Stimulated activated CD8-positive, alpha-beta memory T cell treated with anti-CD3 and anti-CD28 coated beads, Interleukin-4, amount 100 ng/mL, for 48 hours (primary cell): ENCODE measurements at regions not wholly inside any gene's neighbourhood (a gene's known extent, or its start where the extent isn't known, plus 50 kb on each side); places are given as distances from the start of the nearest gene placed in this dataset.

Experiments
- DNase-seq: peaks from one replicate; pipeline ENCODE4 v3.0.0-alpha.2; 2020

DNA sequence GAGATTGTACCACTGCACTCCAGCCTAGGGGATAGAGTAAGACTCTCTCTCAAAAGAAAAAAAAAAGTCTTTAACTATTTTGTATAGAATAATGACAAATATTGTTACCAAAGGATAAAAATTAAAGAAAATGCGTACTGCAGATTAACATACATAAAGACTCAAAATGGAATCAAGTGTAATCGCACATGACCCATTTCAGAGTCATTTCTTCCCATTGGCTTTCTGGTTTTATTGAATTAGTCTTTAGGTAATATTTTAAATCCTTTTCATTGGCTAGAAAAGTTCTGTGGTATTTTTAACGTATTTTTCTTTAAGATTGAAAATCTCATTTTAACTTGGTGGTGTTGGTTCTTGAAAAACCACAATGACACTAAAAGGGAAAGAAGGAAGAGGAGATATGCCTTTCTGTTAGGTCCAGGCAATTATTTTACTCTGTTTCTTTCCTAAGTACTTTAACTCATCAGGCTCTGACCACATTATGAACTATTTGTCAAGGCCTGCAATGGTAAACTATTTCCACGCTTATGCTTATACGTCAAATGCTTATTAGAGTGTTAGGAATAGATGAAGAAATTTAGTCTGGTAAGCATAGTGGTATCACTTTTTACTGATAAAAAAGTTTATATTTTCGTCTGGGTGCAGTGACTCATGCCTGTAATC, 52.3 kb downstream of the PLEKHG1 start:
- DNase-seq = no peak

- no peak for DNase-seq
Observed at GRCh38 chr6:150652848-150653613, 53.3 kb downstream of the PLEKHG1 start.

- no peak for DNase-seq
Observed at GRCh38 chr6:150654608-150655007, 54.9 kb downstream of the PLEKHG1 start.

GRCh38 chr6:150656156-150656555, 56.5 kb downstream of the PLEKHG1 start:
- DNase-seq = no peak

DNA sequence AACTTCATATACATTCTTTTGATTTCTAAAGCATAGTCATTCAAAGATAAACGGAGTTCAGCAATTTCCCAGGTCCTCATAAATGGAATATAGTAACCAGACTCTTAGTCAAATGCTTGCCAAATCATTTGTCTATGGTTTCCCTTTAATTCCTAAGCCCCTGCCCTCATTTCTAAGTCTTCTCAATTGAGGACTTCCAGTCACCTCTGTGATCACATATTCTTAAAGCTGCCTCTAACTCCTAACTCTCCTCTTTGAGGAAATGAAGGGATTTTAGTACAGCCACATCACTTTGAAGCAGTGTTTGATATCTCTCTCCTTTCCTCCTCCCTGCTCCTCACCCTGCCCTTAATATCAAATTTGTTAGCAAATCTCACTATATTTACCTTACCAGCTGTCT, 58.7 kb downstream of the PLEKHG1 start:
- no peak for DNase-seq

GRCh38 chr6:150659046-150659763, 59.5 kb downstream of the PLEKHG1 start:
- no peak for DNase-seq

DNA sequence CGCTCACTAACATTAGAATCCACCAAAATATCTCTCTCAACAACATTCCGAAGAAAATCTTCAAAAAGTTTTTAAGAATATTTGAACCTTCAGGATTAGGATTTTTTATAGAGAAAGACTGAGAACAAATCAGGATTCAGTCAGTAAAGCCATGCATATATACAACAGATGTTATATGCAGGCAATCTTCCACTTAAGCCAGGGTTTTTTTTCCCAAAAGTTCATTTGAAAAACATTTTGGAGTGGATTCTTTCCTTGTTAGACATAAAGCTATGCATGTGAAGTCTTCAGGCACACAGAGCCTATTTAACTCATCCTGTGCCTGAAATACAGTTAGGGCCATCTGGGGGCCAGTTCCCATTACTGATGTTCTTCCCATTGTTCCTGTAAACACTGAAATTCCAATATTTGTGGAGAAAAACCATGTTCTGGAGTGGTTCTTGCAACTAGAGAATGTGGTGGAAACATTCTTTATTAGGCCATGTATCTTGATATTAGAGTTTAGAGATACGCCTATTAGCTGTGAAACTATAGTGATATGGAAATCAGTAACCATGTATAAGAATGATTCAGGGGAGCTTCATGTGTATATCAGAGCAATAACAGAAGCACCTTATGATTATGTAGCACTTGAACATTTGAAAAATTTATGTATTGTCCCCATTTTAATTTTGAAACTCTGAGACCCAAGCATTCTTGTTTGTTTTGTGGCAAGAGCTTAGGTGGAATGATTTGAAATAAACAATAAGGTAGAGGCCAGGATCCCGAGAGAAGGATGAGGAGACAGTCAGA, 61.7 kb downstream of the PLEKHG1 start:
- DNase-seq = no peak

GRCh38 chr6:150662814-150663213, 63.1 kb downstream of the PLEKHG1 start:
- no peak for DNase-seq

GRCh38 chr6:150664091-150664490, 64.4 kb downstream of the PLEKHG1 start:
- no peak for DNase-seq

- DNase-seq = no peak
Observed at GRCh38 chr6:150666071-150666470, 66.4 kb downstream of the PLEKHG1 start.

GRCh38 chr6:150667359-150667758, 67.7 kb downstream of the PLEKHG1 start:
- no peak for DNase-seq

DNA sequence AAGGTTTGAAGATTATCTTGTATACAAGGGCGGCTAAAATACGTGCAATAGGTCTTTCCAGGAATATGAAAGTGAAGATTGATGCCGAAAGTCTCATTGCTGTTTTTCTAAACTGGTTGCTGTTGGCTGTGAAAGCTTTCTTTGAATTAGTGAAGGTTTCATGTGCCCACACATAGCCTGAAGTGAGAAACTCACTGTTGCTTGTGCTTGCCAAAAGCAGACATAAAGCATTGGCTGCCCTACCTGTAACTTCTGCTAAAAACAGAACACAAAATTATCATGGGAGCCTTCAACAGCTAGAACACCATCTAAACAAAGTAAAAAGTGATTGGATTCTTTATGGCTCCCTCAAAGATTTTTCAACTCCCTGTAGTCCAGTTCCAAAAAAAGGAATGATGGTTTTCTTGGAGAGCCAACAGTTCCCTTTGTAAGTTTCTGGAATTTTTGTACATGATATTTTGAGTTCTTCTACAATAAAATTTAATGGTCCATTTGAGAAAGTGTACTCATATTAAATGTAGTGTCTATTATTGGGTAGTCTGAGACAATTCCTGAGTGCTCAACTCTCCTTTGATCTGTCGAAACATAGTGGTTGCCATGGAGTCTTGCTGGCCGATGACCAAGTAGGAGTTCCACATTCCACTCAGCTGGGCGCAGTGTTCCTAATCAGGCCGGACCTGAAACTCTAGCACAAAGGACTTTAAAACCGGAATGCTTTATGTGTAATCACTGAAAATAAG, 68.5 kb downstream of the PLEKHG1 start:
- DNase-seq = no peak

- DNase-seq = no peak
Observed at GRCh38 chr6:150668900-150669302, 69.2 kb downstream of the PLEKHG1 start.

GRCh38 chr6:150670311-150670710, 70.6 kb downstream of the PLEKHG1 start:
- DNase-seq = no peak

GRCh38 chr6:150672800-150673199, 73.1 kb downstream of the PLEKHG1 start:
- no peak for DNase-seq

GRCh38 chr6:150673720-150674346, 74.1 kb downstream of the PLEKHG1 start:
- DNase-seq = no peak

GRCh38 chr6:150676344-150676743, 76.7 kb downstream of the PLEKHG1 start:
- no peak for DNase-seq

DNA sequence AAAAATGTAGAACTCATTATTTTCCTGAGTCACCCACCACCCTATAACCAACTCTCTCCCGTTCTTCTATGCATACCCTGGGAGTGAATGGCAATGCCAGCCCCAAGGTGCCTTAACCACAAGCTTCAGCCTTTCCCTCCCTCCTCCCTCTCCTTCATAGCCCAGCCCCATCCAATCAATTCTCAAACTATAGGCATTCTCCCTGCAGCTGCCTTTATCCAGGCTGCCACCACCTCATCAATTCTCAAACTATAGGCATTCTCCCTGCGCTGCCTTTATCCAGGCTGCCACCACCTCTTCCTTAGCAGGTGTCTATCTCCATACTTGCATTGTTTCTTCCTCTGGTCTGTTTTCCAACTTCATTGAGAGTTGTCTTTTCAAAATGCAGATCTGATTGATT, 77.1 kb downstream of the PLEKHG1 start:
- DNase-seq = no peak

- DNase-seq = no peak
Observed at GRCh38 chr6:150680510-150680909, 80.8 kb downstream of the PLEKHG1 start.

GRCh38 chr6:150681578-150682395, 82.1 kb downstream of the PLEKHG1 start:
- no peak for DNase-seq

DNA sequence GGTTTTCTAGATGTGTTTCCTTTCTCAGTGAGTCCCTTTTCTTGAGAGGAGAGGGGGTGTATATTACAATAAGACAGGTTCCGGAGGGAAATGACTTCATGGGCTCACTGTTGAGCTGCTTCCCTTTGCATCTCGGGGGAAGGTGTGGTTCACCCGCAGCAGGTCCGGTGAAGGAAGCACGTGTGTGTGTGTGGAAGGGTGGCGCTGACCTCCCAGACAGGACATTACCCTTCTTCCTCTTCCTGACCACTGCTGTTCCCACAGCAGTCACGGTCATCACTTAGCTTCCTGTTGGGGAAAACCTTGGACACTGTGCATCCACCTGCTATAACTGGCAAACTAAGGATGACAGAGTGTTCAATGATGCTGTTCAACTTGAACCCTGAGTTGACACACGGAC, 83.6 kb downstream of the PLEKHG1 start:
- no peak for DNase-seq
